GM12878 (cell line): ENCODE measurements at regions not wholly inside any gene's neighbourhood (a gene's known extent, or its start where the extent isn't known, plus 50 kb on each side); places are given as distances from the start of the nearest gene placed in this dataset.

Experiments used
- ASH2L ChIP-seq: fragments of 300-600, 200-600 bp; sonication (generic); IDR thresholded peaks from 2 replicates; pipeline ENCODE4 v1.6.1; 2017; ENCODE audit warnings: low read depth, mild to moderate bottlenecking, borderline replicate concordance
- BHLHE40 ChIP-seq, 2 experiments: fragments of 450-650 bp in 1 of 2; IDR thresholded peaks; 2 replicates each; pipeline ENCODE4 v1.6.1; 2011 to 2017; ENCODE audit warnings: low read depth in 2 of 2, borderline replicate concordance in 1 of 2, improper control_type of control experiment in 1 of 2, low read length in 1 of 2, mild to moderate bottlenecking in 1 of 2
- CREM ChIP-seq: IDR thresholded peaks from 2 replicates; pipeline ENCODE4 v1.6.1; 2014; ENCODE audit warnings: antibody characterized with exemption, low read depth
- EP300 ChIP-seq, 2 experiments: fragments of 150-350 bp in 1 of 2; IDR thresholded peaks; 2 replicates each; pipeline ENCODE4 v1.6.1; 2011 to 2012; ENCODE audit warnings: low read depth in 2 of 2, low read length in 2 of 2, borderline replicate concordance in 1 of 2, improper control_type of control experiment in 1 of 2, inconsistent platforms in 1 of 2; ENCODE audit not compliant: control insufficient read depth in 1 of 2
- EZH2 ChIP-seq: IDR thresholded peaks from 2 replicates; pipeline ENCODE4 v1.6.1; 2012; ENCODE audit warnings: low read depth, mild to moderate bottlenecking, control low read depth, inconsistent platforms, low read length, borderline replicate concordance; ENCODE audit not compliant: control insufficient read depth
- POLR2A ChIP-seq: IDR thresholded peaks from 2 replicates; pipeline ENCODE4 v1.6.1; 2011; ENCODE audit warnings: low read depth, mild to moderate bottlenecking, low read length
- RAD51 ChIP-seq: fragments of 450-650 bp; IDR thresholded peaks from 2 replicates; pipeline ENCODE4 v1.6.1; 2016; ENCODE audit warnings: moderate library complexity, mild to moderate bottlenecking, inconsistent platforms
- SMARCA5 ChIP-seq: fragments of 450-650 bp; IDR thresholded peaks from 2 replicates; pipeline ENCODE4 v1.6.1; 2017; ENCODE audit warnings: mild to moderate bottlenecking
- SUZ12 ChIP-seq: fragments of 200-600 bp; sonication (generic); IDR thresholded peaks from one replicate; pipeline ENCODE4 v1.6.1; 2018; ENCODE audit warnings: antibody characterized with exemption, mild to moderate bottlenecking; ENCODE audit not compliant: unreplicated experiment
- TF ChIP-seq, protein P1 (sequence below), 3 experiments: IDR thresholded peaks in 2 of 3; conservative IDR thresholded peaks in 1 of 3; 2 replicates each; pipeline ENCODE4 v1.5.1; 2011; ENCODE audit warnings: low read depth in 3 of 3, low read length in 3 of 3, mild to moderate bottlenecking in 3 of 3, control low read depth in 2 of 3, moderate library complexity in 2 of 3, inconsistent platforms in 1 of 3, mixed read lengths in 1 of 3; ENCODE audit not compliant: control insufficient read depth in 2 of 3, insufficient read depth in 1 of 3; ENCODE audit errors: extremely low read depth in 1 of 3

DNA sequence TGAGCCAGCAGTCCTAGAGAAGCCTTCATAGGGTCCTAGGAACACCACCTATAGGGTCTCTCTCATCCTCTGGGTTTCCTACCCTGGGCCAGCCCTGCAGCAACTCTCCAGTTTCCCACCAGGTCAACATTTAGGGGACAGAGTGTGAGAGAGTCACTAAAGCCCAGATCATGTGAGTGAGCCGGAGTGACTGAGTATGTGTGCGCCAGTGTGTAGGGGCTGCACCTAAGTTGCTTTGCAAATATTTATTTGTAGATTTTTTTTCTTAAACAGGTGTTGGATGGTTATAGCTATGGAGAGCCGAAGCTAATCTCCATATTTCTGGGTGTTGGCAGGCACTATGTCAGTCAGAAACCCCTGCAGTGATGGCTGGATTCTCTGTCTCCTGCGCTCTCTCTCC lies 232.5 kb upstream of the NCAM1 start:
- TF ChIP-seq, protein P1, sequence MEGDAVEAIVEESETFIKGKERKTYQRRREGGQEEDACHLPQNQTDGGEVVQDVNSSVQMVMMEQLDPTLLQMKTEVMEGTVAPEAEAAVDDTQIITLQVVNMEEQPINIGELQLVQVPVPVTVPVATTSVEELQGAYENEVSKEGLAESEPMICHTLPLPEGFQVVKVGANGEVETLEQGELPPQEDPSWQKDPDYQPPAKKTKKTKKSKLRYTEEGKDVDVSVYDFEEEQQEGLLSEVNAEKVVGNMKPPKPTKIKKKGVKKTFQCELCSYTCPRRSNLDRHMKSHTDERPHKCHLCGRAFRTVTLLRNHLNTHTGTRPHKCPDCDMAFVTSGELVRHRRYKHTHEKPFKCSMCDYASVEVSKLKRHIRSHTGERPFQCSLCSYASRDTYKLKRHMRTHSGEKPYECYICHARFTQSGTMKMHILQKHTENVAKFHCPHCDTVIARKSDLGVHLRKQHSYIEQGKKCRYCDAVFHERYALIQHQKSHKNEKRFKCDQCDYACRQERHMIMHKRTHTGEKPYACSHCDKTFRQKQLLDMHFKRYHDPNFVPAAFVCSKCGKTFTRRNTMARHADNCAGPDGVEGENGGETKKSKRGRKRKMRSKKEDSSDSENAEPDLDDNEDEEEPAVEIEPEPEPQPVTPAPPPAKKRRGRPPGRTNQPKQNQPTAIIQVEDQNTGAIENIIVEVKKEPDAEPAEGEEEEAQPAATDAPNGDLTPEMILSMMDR (IDR thresholded peaks at IDR 0.05 in 2 of 3, conservative IDR thresholded peaks at IDR 0.05 in 1 of 3; ENCODE audit: control insufficient read depth in 2 of 3, extremely low read depth in 1 of 3, insufficient read depth in 1 of 3, low read depth in 3 of 3, low read length in 3 of 3) = no peak
- TF ChIP-seq CREM = no peak
- TF ChIP-seq RAD51 = no peak
- TF ChIP-seq BHLHE40 (IDR thresholded peaks at IDR 0.05; ENCODE audit: borderline replicate concordance in 1 of 2, low read depth in 2 of 2, low read length in 1 of 2) = no peak
- no peak for TF ChIP-seq EZH2
- TF ChIP-seq POLR2A = no peak
- no peak for TF ChIP-seq ASH2L
- TF ChIP-seq EP300 (IDR thresholded peaks at IDR 0.05; ENCODE audit: borderline replicate concordance in 1 of 2, control insufficient read depth in 1 of 2, low read depth in 2 of 2, low read length in 2 of 2) = no peak
- no peak for TF ChIP-seq SMARCA5
- TF ChIP-seq SUZ12 = no peak
